ENCODE measurements at regions not wholly inside any gene's neighbourhood (a gene's known extent, or its start where the extent isn't known, plus 50 kb on each side); places are given as distances from the start of the nearest gene placed in this dataset.

DNA sequence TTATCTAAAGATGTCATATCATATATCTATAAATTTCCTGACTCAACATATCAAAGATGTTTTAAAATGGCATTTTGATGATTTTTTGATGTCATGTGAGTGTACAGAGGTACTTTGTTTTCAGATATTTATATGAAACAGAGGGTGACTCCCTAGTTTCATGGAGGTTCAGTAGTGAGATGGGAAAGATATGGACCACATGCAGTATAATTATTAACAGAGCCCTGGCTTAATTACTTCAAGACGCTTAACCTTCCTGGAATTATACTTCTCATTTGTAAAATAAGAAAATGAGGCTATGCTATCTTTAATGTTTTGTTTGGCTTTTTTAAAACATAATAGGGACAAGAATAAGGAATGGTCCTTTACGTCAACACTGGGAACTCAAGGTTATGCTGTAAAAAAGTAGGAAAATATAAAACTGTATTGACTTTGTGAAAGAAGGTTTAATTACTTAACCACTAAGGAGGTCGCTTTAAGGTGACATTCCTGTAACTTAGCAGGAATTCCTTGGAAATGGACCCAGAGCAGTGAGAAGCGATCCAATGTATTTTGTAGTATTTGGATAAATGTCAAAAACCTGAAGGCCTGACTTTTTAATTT, 821.0 kb upstream of the IGFBP3 start:
- H3K9ac ChIP-seq (ENCODE audit: low read depth, low read length) = no peak overlapping the region
- no peaks in the 10 kb centered on the region for H3K27me3 ChIP-seq (ENCODE audit: control insufficient read depth, insufficient read depth, low read length)
- H3K36me3 ChIP-seq (ENCODE audit: control insufficient read depth, insufficient read depth, low read length) = no peaks in the 10 kb centered on the region
- H3K4me3 ChIP-seq (ENCODE audit: low read depth, low read length) = no peak overlapping the region
- peaks cover 5% of the 10 kb centered on the region for H3K4me1 ChIP-seq (ENCODE audit: control insufficient read depth, insufficient read depth, low read length)
- no peaks in the 10 kb centered on the region for H3K9me3 ChIP-seq (ENCODE audit: control insufficient read depth, insufficient read depth, low read length)

GRCh38 chr7:46741181-46741580, 820.1 kb upstream of the IGFBP3 start:
- Histone ChIP-seq H3K9ac (ENCODE audit: low read depth, low read length) (no peak overlapping the region), H3K36me3 (ENCODE audit: control insufficient read depth, insufficient read depth, low read length) (no peaks in the 10 kb centered on the region), H3K4me1 (ENCODE audit: control insufficient read depth, insufficient read depth, low read length) (peaks cover 5% of the 10 kb centered on the region)

GRCh38 chr7:46739518-46740234, 818.6 kb upstream of the IGFBP3 start:
- Histone ChIP-seq H3K4me3 (ENCODE audit: low read depth, low read length) (no peak overlapping the region), H3K4me1 (ENCODE audit: control insufficient read depth, insufficient read depth, low read length) (peaks cover 5% of the 10 kb centered on the region), H3K36me3 (ENCODE audit: control insufficient read depth, insufficient read depth, low read length) (no peaks in the 10 kb centered on the region), H3K9me3 (ENCODE audit: control insufficient read depth, insufficient read depth, low read length) (no peaks in the 10 kb centered on the region), H3K27me3 (ENCODE audit: control insufficient read depth, insufficient read depth, low read length) (no peaks in the 10 kb centered on the region), H3K9ac (ENCODE audit: low read depth, low read length) (no peak overlapping the region)

More at GRCh38 chr7:46741181-46741580, 820.1 kb upstream of the IGFBP3 start:
- Histone ChIP-seq H3K4me3 (ENCODE audit: low read depth, low read length) (no peak overlapping the region), H3K27me3 (ENCODE audit: control insufficient read depth, insufficient read depth, low read length) (no peaks in the 10 kb centered on the region), H3K9me3 (ENCODE audit: control insufficient read depth, insufficient read depth, low read length) (no peaks in the 10 kb centered on the region)

GRCh38 chr7:46738796-46739195, 817.7 kb upstream of the IGFBP3 start:
- Histone ChIP-seq H3K4me1 (ENCODE audit: control insufficient read depth, insufficient read depth, low read length) (peaks cover 5% of the 10 kb centered on the region), H3K9me3 (ENCODE audit: control insufficient read depth, insufficient read depth, low read length) (no peaks in the 10 kb centered on the region), H3K36me3 (ENCODE audit: control insufficient read depth, insufficient read depth, low read length) (no peaks in the 10 kb centered on the region), H3K9ac (ENCODE audit: low read depth, low read length) (no peak overlapping the region), H3K4me3 (ENCODE audit: low read depth, low read length) (no peak overlapping the region), H3K27me3 (ENCODE audit: control insufficient read depth, insufficient read depth, low read length) (no peaks in the 10 kb centered on the region)

DNA sequence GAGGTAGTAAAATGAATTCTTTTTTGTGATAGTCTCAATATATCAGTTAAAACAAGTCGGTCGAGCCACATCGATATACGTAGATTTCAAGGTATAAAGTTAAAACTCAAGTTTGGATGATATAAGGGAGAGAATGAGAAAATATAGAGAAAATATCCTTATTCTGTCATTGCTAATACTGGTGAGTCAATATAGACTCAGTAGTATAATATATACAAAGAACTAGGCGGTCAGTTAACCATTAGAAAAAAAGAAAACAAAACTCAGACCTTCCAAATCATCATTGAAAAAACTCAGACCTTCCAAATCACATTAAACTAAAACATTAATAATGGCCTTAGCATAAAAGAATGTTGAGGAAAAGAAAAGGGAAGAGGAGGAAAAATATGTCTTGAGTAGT, 817.1 kb upstream of the IGFBP3 start:
- H3K9ac ChIP-seq (ENCODE audit: low read depth, low read length) = no peak overlapping the region
- no peaks in the 10 kb centered on the region for H3K27me3 ChIP-seq (ENCODE audit: control insufficient read depth, insufficient read depth, low read length)
- no peaks in the 10 kb centered on the region for H3K9me3 ChIP-seq (ENCODE audit: control insufficient read depth, insufficient read depth, low read length)
- H3K4me3 ChIP-seq (ENCODE audit: low read depth, low read length) = no peak overlapping the region
- peaks cover 5% of the 10 kb centered on the region for H3K4me1 ChIP-seq (ENCODE audit: control insufficient read depth, insufficient read depth, low read length)
- H3K36me3 ChIP-seq (ENCODE audit: control insufficient read depth, insufficient read depth, low read length) = no peaks in the 10 kb centered on the region

- Histone ChIP-seq H3K4me3 (ENCODE audit: low read depth, low read length) (no peak overlapping the region), H3K9ac (ENCODE audit: low read depth, low read length) (no peak overlapping the region), H3K4me1 (ENCODE audit: control insufficient read depth, insufficient read depth, low read length) (no peaks in the 10 kb centered on the region), H3K36me3 (ENCODE audit: control insufficient read depth, insufficient read depth, low read length) (no peaks in the 10 kb centered on the region), H3K9me3 (ENCODE audit: control insufficient read depth, insufficient read depth, low read length) (no peaks in the 10 kb centered on the region), H3K27me3 (ENCODE audit: control insufficient read depth, insufficient read depth, low read length) (no peaks in the 10 kb centered on the region)
Measured at GRCh38 chr7:46725838-46726237, 804.8 kb upstream of the IGFBP3 start.

DNA sequence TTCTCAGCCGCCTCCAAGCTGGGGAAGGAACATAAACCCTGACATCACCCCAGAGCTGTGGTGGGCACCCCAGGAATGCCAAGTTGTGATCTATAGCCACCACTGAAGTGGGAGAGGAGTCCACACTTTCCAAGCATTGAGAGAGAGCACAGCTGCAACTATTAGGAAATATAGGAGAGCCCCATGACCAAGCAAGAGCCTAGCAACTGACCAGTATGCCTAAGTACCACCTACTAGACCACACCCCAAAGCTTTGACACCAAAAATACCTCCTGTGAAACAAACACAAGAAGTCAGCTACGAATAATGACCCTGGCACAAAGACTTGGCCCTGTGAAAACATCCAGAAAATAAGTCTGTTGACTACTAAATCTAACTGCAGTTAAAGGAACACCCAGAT, 804.1 kb upstream of the IGFBP3 start:
- H3K9me3 ChIP-seq (ENCODE audit: control insufficient read depth, insufficient read depth, low read length) = no peaks in the 10 kb centered on the region
- no peak overlapping the region for H3K4me3 ChIP-seq (ENCODE audit: low read depth, low read length)
- no peaks in the 10 kb centered on the region for H3K27me3 ChIP-seq (ENCODE audit: control insufficient read depth, insufficient read depth, low read length)
- H3K9ac ChIP-seq (ENCODE audit: low read depth, low read length) = no peak overlapping the region
- no peaks in the 10 kb centered on the region for H3K4me1 ChIP-seq (ENCODE audit: control insufficient read depth, insufficient read depth, low read length)
- no peaks in the 10 kb centered on the region for H3K36me3 ChIP-seq (ENCODE audit: control insufficient read depth, insufficient read depth, low read length)

GRCh38 chr7:46723742-46724141, 802.7 kb upstream of the IGFBP3 start:
- no peaks in the 10 kb centered on the region for H3K4me1 ChIP-seq (ENCODE audit: control insufficient read depth, insufficient read depth, low read length)
- no peak overlapping the region for H3K9ac ChIP-seq (ENCODE audit: low read depth, low read length)
- H3K27me3 ChIP-seq (ENCODE audit: control insufficient read depth, insufficient read depth, low read length) = no peaks in the 10 kb centered on the region
- no peaks in the 10 kb centered on the region for H3K36me3 ChIP-seq (ENCODE audit: control insufficient read depth, insufficient read depth, low read length)
- H3K4me3 ChIP-seq (ENCODE audit: low read depth, low read length) = no peak overlapping the region
- H3K9me3 ChIP-seq (ENCODE audit: control insufficient read depth, insufficient read depth, low read length) = no peaks in the 10 kb centered on the region

GRCh38 chr7:46723003-46723402, 801.9 kb upstream of the IGFBP3 start:
- Histone ChIP-seq H3K36me3 (ENCODE audit: control insufficient read depth, insufficient read depth, low read length) (no peaks in the 10 kb centered on the region), H3K4me3 (ENCODE audit: low read depth, low read length) (no peak overlapping the region), H3K9ac (ENCODE audit: low read depth, low read length) (no peak overlapping the region), H3K9me3 (ENCODE audit: control insufficient read depth, insufficient read depth, low read length) (no peaks in the 10 kb centered on the region), H3K4me1 (ENCODE audit: control insufficient read depth, insufficient read depth, low read length) (no peaks in the 10 kb centered on the region), H3K27me3 (ENCODE audit: control insufficient read depth, insufficient read depth, low read length) (no peaks in the 10 kb centered on the region)

DNA sequence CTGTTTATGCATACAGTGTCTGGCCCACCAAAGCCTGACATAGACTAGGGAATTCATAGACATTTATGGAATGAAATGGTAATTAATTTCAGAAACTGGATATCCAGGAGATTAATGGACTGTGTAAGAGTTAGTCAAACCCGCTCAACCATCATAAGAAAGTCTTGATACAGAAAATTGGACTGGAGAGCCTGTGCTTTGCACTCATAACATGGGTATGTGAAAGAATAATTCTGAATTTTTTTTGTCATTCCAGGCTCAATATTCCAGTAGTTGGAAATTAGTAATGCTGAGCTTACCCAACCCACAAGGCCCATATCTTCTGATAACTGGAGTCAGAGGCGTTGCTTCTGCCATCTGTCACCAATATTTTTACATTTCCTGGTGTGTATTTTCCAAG, 799.7 kb upstream of the IGFBP3 start:
- no peaks in the 10 kb centered on the region for H3K9me3 ChIP-seq (ENCODE audit: control insufficient read depth, insufficient read depth, low read length)
- H3K36me3 ChIP-seq (ENCODE audit: control insufficient read depth, insufficient read depth, low read length) = no peaks in the 10 kb centered on the region
- no peak overlapping the region for H3K9ac ChIP-seq (ENCODE audit: low read depth, low read length)
- H3K27me3 ChIP-seq (ENCODE audit: control insufficient read depth, insufficient read depth, low read length) = no peaks in the 10 kb centered on the region
- no peaks in the 10 kb centered on the region for H3K4me1 ChIP-seq (ENCODE audit: control insufficient read depth, insufficient read depth, low read length)
- H3K4me3 ChIP-seq (ENCODE audit: low read depth, low read length) = no peak overlapping the region

GRCh38 chr7:46719616-46720015, 798.5 kb upstream of the IGFBP3 start:
- H3K9ac ChIP-seq (ENCODE audit: low read depth, low read length) = no peak overlapping the region
- H3K9me3 ChIP-seq (ENCODE audit: control insufficient read depth, insufficient read depth, low read length) = no peaks in the 10 kb centered on the region
- no peak overlapping the region for H3K4me3 ChIP-seq (ENCODE audit: low read depth, low read length)
- H3K27me3 ChIP-seq (ENCODE audit: control insufficient read depth, insufficient read depth, low read length) = no peaks in the 10 kb centered on the region
- H3K4me1 ChIP-seq (ENCODE audit: control insufficient read depth, insufficient read depth, low read length) = no peaks in the 10 kb centered on the region
- no peaks in the 10 kb centered on the region for H3K36me3 ChIP-seq (ENCODE audit: control insufficient read depth, insufficient read depth, low read length)

DNA sequence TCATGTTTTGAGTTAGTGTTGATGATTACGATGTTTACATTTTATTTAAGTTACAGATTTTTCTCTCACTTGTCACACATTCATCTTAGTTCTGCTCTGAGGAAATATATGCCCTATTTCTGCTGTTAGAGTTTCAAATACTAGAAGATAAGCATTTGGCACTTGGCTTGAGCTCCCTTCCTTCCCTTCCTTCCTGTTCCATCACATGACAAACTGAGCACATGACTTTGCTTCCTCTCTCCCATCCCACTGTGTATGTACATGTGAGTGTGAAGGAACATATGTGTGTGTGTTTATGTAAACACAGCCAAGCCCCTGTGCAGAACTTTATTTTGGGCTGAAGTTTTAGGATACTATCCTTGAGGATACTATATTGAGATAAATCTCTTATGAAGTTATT, 795.9 kb upstream of the IGFBP3 start:
- no peaks in the 10 kb centered on the region for H3K9me3 ChIP-seq (ENCODE audit: control insufficient read depth, insufficient read depth, low read length)

More for the DNA sequence above, 795.9 kb upstream of the IGFBP3 start:
- H3K27me3 ChIP-seq (ENCODE audit: control insufficient read depth, insufficient read depth, low read length) = no peaks in the 10 kb centered on the region
- H3K9ac ChIP-seq (ENCODE audit: low read depth, low read length) = no peak overlapping the region
- H3K36me3 ChIP-seq (ENCODE audit: control insufficient read depth, insufficient read depth, low read length) = no peaks in the 10 kb centered on the region
- no peak overlapping the region for H3K4me3 ChIP-seq (ENCODE audit: low read depth, low read length)
- H3K4me1 ChIP-seq (ENCODE audit: control insufficient read depth, insufficient read depth, low read length) = no peaks in the 10 kb centered on the region
